H1 (cell line): ENCODE measurements at regions not wholly inside any gene's neighbourhood (a gene's known extent, or its start where the extent isn't known, plus 50 kb on each side); places are given as distances from the start of the nearest gene placed in this dataset.

Source experiments
- MAFK ChIP-seq: IDR thresholded peaks from 2 replicates; pipeline ENCODE4 v1.6.1; 2012; ENCODE audit warnings: low read depth, mild to moderate bottlenecking, improper control_type of control experiment, low read length
- PHF8 ChIP-seq: fragments of 200-600 bp; sonication (generic); conservative IDR thresholded peaks from 2 replicates; pipeline ENCODE4 v1.7.1; 2012; ENCODE audit warnings: low read depth, mild to moderate bottlenecking, inconsistent platforms, low read length, moderate library complexity
- POU5F1 ChIP-seq: IDR thresholded peaks from 2 replicates; pipeline ENCODE4 v1.6.1; 2011; ENCODE audit warnings: low read depth, mild to moderate bottlenecking, low read length, moderate library complexity
- TBP ChIP-seq: IDR thresholded peaks from 2 replicates; pipeline ENCODE4 v1.6.1; 2011; ENCODE audit warnings: low read depth, low read length, improper control_type of control experiment
- TF ChIP-seq, protein P1 (sequence below): fragments of 300-600 bp; sonication (generic); IDR thresholded peaks from 2 replicates; pipeline ENCODE4 v1.7.1; 2012; ENCODE audit warnings: low read length, moderate library complexity, mild to moderate bottlenecking, inconsistent platforms; ENCODE audit not compliant: insufficient replicate concordance

DNA sequence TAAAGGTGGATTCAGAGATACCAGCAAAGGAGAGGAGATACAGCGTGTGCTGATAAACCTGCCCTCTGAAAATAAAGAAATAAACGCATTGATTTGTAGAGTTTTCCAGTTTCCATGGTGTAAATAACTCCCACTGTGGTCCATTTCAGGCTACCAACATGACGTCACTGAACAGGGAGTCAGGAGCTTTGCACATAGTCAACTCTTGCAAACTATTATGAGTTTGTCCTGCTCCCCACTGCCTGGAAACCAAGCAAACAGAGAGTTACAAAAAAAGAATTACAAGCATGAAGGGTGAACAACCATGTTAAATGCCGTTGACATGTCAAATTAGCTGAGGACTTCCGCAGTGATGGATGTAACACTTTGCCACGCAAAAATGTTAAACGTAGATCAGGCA is 70.4 kb upstream of the GATA2 start (continued):
- TF ChIP-seq, protein P1, sequence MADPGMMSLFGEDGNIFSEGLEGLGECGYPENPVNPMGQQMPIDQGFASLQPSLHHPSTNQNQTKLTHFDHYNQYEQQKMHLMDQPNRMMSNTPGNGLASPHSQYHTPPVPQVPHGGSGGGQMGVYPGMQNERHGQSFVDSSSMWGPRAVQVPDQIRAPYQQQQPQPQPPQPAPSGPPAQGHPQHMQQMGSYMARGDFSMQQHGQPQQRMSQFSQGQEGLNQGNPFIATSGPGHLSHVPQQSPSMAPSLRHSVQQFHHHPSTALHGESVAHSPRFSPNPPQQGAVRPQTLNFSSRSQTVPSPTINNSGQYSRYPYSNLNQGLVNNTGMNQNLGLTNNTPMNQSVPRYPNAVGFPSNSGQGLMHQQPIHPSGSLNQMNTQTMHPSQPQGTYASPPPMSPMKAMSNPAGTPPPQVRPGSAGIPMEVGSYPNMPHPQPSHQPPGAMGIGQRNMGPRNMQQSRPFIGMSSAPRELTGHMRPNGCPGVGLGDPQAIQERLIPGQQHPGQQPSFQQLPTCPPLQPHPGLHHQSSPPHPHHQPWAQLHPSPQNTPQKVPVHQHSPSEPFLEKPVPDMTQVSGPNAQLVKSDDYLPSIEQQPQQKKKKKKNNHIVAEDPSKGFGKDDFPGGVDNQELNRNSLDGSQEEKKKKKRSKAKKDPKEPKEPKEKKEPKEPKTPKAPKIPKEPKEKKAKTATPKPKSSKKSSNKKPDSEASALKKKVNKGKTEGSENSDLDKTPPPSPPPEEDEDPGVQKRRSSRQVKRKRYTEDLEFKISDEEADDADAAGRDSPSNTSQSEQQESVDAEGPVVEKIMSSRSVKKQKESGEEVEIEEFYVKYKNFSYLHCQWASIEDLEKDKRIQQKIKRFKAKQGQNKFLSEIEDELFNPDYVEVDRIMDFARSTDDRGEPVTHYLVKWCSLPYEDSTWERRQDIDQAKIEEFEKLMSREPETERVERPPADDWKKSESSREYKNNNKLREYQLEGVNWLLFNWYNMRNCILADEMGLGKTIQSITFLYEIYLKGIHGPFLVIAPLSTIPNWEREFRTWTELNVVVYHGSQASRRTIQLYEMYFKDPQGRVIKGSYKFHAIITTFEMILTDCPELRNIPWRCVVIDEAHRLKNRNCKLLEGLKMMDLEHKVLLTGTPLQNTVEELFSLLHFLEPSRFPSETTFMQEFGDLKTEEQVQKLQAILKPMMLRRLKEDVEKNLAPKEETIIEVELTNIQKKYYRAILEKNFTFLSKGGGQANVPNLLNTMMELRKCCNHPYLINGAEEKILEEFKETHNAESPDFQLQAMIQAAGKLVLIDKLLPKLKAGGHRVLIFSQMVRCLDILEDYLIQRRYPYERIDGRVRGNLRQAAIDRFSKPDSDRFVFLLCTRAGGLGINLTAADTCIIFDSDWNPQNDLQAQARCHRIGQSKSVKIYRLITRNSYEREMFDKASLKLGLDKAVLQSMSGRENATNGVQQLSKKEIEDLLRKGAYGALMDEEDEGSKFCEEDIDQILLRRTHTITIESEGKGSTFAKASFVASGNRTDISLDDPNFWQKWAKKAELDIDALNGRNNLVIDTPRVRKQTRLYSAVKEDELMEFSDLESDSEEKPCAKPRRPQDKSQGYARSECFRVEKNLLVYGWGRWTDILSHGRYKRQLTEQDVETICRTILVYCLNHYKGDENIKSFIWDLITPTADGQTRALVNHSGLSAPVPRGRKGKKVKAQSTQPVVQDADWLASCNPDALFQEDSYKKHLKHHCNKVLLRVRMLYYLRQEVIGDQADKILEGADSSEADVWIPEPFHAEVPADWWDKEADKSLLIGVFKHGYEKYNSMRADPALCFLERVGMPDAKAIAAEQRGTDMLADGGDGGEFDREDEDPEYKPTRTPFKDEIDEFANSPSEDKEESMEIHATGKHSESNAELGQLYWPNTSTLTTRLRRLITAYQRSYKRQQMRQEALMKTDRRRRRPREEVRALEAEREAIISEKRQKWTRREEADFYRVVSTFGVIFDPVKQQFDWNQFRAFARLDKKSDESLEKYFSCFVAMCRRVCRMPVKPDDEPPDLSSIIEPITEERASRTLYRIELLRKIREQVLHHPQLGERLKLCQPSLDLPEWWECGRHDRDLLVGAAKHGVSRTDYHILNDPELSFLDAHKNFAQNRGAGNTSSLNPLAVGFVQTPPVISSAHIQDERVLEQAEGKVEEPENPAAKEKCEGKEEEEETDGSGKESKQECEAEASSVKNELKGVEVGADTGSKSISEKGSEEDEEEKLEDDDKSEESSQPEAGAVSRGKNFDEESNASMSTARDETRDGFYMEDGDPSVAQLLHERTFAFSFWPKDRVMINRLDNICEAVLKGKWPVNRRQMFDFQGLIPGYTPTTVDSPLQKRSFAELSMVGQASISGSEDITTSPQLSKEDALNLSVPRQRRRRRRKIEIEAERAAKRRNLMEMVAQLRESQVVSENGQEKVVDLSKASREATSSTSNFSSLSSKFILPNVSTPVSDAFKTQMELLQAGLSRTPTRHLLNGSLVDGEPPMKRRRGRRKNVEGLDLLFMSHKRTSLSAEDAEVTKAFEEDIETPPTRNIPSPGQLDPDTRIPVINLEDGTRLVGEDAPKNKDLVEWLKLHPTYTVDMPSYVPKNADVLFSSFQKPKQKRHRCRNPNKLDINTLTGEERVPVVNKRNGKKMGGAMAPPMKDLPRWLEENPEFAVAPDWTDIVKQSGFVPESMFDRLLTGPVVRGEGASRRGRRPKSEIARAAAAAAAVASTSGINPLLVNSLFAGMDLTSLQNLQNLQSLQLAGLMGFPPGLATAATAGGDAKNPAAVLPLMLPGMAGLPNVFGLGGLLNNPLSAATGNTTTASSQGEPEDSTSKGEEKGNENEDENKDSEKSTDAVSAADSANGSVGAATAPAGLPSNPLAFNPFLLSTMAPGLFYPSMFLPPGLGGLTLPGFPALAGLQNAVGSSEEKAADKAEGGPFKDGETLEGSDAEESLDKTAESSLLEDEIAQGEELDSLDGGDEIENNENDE, result no peak
- no peak for TF ChIP-seq MAFK
- TF ChIP-seq POU5F1, result no peak
- no peak for TF ChIP-seq PHF8
- no peak for TF ChIP-seq TBP
